ENCODE measurements at regions not wholly inside any gene's neighbourhood (a gene's known extent, or its start where the extent isn't known, plus 50 kb on each side); places are given as distances from the start of the nearest gene placed in this dataset.

DNA sequence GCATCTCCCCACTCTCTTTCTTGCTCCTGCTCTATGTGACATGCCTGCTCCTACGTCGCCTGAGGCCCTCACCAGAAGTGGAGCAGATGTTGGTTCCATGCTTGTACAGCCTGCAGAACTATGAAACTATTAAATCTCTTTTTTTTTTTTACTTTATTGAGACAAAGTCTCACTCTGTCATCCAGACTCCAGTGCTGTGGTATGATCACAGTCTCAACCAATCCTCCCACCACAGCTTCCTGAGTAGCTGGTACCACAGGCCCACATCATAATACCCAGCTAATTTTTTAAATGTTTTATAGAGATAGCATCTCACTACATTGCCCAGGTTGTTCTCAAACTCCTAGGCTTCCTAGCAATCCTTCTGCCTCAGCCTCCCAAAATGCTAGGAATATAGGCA is 1067.7 kb downstream of the PCDH9 start:
- H2BK5ac ChIP-seq (ENCODE audit: insufficient read length, low read length), result no peak overlapping the region
- no peak overlapping the region for H2BK15ac ChIP-seq (ENCODE audit: low read depth, low read length)
- TF ChIP-seq, protein P1, sequence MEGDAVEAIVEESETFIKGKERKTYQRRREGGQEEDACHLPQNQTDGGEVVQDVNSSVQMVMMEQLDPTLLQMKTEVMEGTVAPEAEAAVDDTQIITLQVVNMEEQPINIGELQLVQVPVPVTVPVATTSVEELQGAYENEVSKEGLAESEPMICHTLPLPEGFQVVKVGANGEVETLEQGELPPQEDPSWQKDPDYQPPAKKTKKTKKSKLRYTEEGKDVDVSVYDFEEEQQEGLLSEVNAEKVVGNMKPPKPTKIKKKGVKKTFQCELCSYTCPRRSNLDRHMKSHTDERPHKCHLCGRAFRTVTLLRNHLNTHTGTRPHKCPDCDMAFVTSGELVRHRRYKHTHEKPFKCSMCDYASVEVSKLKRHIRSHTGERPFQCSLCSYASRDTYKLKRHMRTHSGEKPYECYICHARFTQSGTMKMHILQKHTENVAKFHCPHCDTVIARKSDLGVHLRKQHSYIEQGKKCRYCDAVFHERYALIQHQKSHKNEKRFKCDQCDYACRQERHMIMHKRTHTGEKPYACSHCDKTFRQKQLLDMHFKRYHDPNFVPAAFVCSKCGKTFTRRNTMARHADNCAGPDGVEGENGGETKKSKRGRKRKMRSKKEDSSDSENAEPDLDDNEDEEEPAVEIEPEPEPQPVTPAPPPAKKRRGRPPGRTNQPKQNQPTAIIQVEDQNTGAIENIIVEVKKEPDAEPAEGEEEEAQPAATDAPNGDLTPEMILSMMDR (conservative IDR thresholded peaks at IDR 0.05), result no peak
- H3K36me3 Mint-ChIP-seq (ENCODE audit: insufficient read depth in 1 of 3, low read depth in 3 of 3), result no peaks in the 10 kb centered on the region
- no CpG with 5 or more reads among the region's 2 CpGs for WGBS (ENCODE audit: extremely low coverage, insufficient read length, low lambda C conversion rate)
- no peak overlapping the region for H3K4me3 Mint-ChIP-seq
- H4K91ac ChIP-seq (ENCODE audit: insufficient read length, low read depth, low read length), result no peak overlapping the region
- H3K4me1 ChIP-seq (ENCODE audit: insufficient read depth, low read length), result no peaks in the 10 kb centered on the region
- no peak overlapping the region for H3K23ac ChIP-seq (ENCODE audit: insufficient read length, low read depth, low read length)
- DNase-seq, result no peak
- no peak overlapping the region for H3K27ac ChIP-seq (ENCODE audit: insufficient read length, low read depth, low read length)
- no peak overlapping the region for H3K14ac ChIP-seq (ENCODE audit: insufficient read depth, low read length)
- H3T11ph ChIP-seq (ENCODE audit: low read length), result no peak overlapping the region
- no peak overlapping the region for H3K56ac ChIP-seq (ENCODE audit: insufficient read length, low read depth, low read length)
- H4K8ac ChIP-seq (replicated peaks; ENCODE audit: insufficient read length, low read depth, low read length), result no peak overlapping the region
- H3K9me3 Mint-ChIP-seq, result no peaks in the 10 kb centered on the region
- H2BK12ac ChIP-seq (ENCODE audit: insufficient read length, low read depth, low read length), result no peak overlapping the region
- no peak overlapping the region for H3K18ac ChIP-seq (ENCODE audit: insufficient read length, low read depth, low read length)
- no peaks in the 10 kb centered on the region for H3K79me1 ChIP-seq (ENCODE audit: insufficient read depth, low read depth, low read length, poor library complexity, severe bottlenecking)
- no peaks in the 10 kb centered on the region for H3K79me2 ChIP-seq (ENCODE audit: insufficient read depth, low read length)
- H3K9me3 ChIP-seq (ENCODE audit: control insufficient read depth, low read depth, low read length), result no peaks in the 10 kb centered on the region
- H2AFZ ChIP-seq (ENCODE audit: low read length), result no peak overlapping the region
- H4K5ac ChIP-seq (ENCODE audit: insufficient read length, low read depth, low read length), result no peak overlapping the region
- no peaks in the 10 kb centered on the region for H4K20me1 ChIP-seq (ENCODE audit: control insufficient read depth, insufficient read depth, insufficient read length)
- no peak overlapping the region for H3K4ac ChIP-seq (ENCODE audit: low read depth, low read length)
- no peak overlapping the region for H3K9ac ChIP-seq (ENCODE audit: extremely low read depth, insufficient read length, low read length)
- H3K27ac Mint-ChIP-seq, result no peak overlapping the region
- no peak overlapping the region for H2BK120ac ChIP-seq (ENCODE audit: low read depth, low read length, poor library complexity, severe bottlenecking)
- H2BK20ac ChIP-seq (ENCODE audit: low read depth, low read length, poor library complexity, severe bottlenecking), result no peak overlapping the region
- peaks cover 3% of the 10 kb centered on the region for H3K27me3 Mint-ChIP-seq (ENCODE audit: low read depth)
- H3K27me3 ChIP-seq (ENCODE audit: insufficient read depth, low read length), result no peaks in the 10 kb centered on the region
- H3K23me2 ChIP-seq (ENCODE audit: insufficient read length, low read depth, low read length, poor library complexity, severe bottlenecking), result no peaks in the 10 kb centered on the region
- no peaks in the 10 kb centered on the region for H3K4me1 Mint-ChIP-seq
- H3K4me2 ChIP-seq (ENCODE audit: insufficient read depth, insufficient read length, low read length), result no peak overlapping the region
- H2AK5ac ChIP-seq (ENCODE audit: insufficient read length, low read length), result no peak overlapping the region
